PC-9 (cell line): ENCODE measurements at regions not wholly inside any gene's neighbourhood (a gene's known extent, or its start where the extent isn't known, plus 50 kb on each side); places are given as distances from the start of the nearest gene placed in this dataset.

Experiments used
- BruUV-seq: library from RNA; stranded (reverse); fragments of 400-500 nt; replicated peaks from 2 replicates; lab custom pipeline; 2021; lab: Mats Ljungman, UMichigan
- CTCF ChIA-PET: fragments of 300-600 bp; sonication (Branson Sonifier 250); formaldehyde crosslinking; loops from one replicate; lab custom pipeline; 2022; ENCODE audit warnings: antibody characterized with exemption; lab: Charles Lee
- POLR2A ChIA-PET: fragments of 300-600 bp; sonication (Branson Sonifier 250); formaldehyde crosslinking; loops from one replicate; lab custom pipeline; 2022; ENCODE audit warnings: antibody characterized with exemption; ENCODE audit not compliant: unreplicated experiment; lab: Charles Lee
- DNase-seq, 2 experiments: peaks; one replicate each; pipeline versions ENCODE4 v3.0.0 to v3.0.0-alpha.2; 2015 to 2022; ENCODE audit warnings: mixed read lengths in 1 of 2
- H2AFZ ChIP-seq: fragments of 200-600 bp; sonication (generic); 2 replicates; pipeline ENCODE4 v1.8.1; 2017; ENCODE audit warnings: antibody characterized with exemption
- H3F3A ChIP-seq: fragments of 200-600 bp; sonication (generic); 2 replicates; pipeline ENCODE4 v1.8.1; 2017; ENCODE audit warnings: antibody characterized with exemption, mild to moderate bottlenecking, low read depth; ENCODE audit not compliant: insufficient read depth
- H3K27ac ChIP-seq: fragments of 200-600 bp; sonication (generic); 2 replicates; pipeline ENCODE4 v1.6.1; 2016; ENCODE audit warnings: mixed run types
- H3K27me3 ChIP-seq: fragments of 200-600 bp; sonication (generic); 2 replicates; pipeline ENCODE4 v1.6.1; 2016; ENCODE audit warnings: low read depth, mixed run types; ENCODE audit not compliant: insufficient read depth
- H3K36me3 ChIP-seq: fragments of 200-600 bp; sonication (generic); 2 replicates; pipeline ENCODE4 v1.6.1; 2016; ENCODE audit warnings: low read depth, mixed run types
- H3K4me1 ChIP-seq: fragments of 200-600 bp; sonication (generic); replicated peaks from 2 replicates; pipeline ENCODE4 v1.6.1; 2016; ENCODE audit warnings: mixed run types; ENCODE audit not compliant: insufficient read depth
- H3K4me2 ChIP-seq: fragments of 200-600 bp; sonication (generic); 2 replicates; pipeline ENCODE4 v1.6.1; 2017; ENCODE audit warnings: mixed run types
- H3K4me3 ChIP-seq: fragments of 200-600 bp; sonication (generic); 2 replicates; pipeline ENCODE4 v1.6.1; 2016; ENCODE audit warnings: mixed run types
- H3K79me2 ChIP-seq: fragments of 200-600 bp; sonication (generic); 2 replicates; pipeline ENCODE4 v1.6.1; 2017; ENCODE audit warnings: low read depth, mixed run types
- H3K9me2 ChIP-seq: fragments of 200-600 bp; sonication (generic); 2 replicates; pipeline ENCODE4 v1.8.1; 2017; ENCODE audit warnings: mild to moderate bottlenecking; ENCODE audit not compliant: insufficient read depth
- H3K9me3 ChIP-seq: fragments of 200-600 bp; sonication (generic); 2 replicates; pipeline ENCODE4 v1.8.1; 2016; ENCODE audit warnings: low read depth; ENCODE audit not compliant: insufficient read depth
- H4K20me1 ChIP-seq: fragments of 200-600 bp; sonication (generic); 2 replicates; pipeline ENCODE4 v1.8.1; 2017; ENCODE audit not compliant: insufficient read depth
- CTCF ChIP-seq: fragments of 200-600 bp; sonication (generic); conservative IDR thresholded peaks from 2 replicates; pipeline ENCODE4 v1.6.1; 2017; ENCODE audit warnings: mixed run types, antibody characterized with exemption, mild to moderate bottlenecking, moderate library complexity
- EZH2 ChIP-seq: fragments of 200-600 bp; sonication (generic); IDR thresholded peaks from 2 replicates; pipeline ENCODE4 v1.8.0; 2017; ENCODE audit warnings: antibody characterized with exemption, low read depth
- intact Hi-C: fragments of 100-400 bp; cut with micrococcal nuclease; formaldehyde crosslinking; loops from one replicate; pipeline ENCODE4 v1.10.0; 2022; ENCODE audit not compliant: unreplicated experiment

- H3K9me2 ChIP-seq, result no peaks in the 10 kb centered on the region
- no TSS peak for BruUV-seq
- DNase-seq, result no peak
- no peaks in the 10 kb centered on the region for H3K9me3 ChIP-seq
- no peaks in the 10 kb centered on the region for H3K36me3 ChIP-seq
- no peaks in the 10 kb centered on the region for H3K4me1 ChIP-seq
- no peaks in the 10 kb centered on the region for H3F3A ChIP-seq
- TF ChIP-seq EZH2 (no peak), CTCF (peak; percentile 35)
- POLR2A ChIA-PET, result no interaction called here
- no peak overlapping the region for H3K27ac ChIP-seq
- no peaks in the 10 kb centered on the region for H3K79me2 ChIP-seq
- no peaks in the 10 kb centered on the region for H3K27me3 ChIP-seq
- H3K4me2 ChIP-seq, result no peak overlapping the region
- H2AFZ ChIP-seq, result no peak overlapping the region
- CTCF ChIA-PET, result no interaction called here
- H4K20me1 ChIP-seq, result no peaks in the 10 kb centered on the region
- intact Hi-C loops, result no loop called here
- no peak overlapping the region for H3K4me3 ChIP-seq
Observed at GRCh38 chr21:23394458-23394857, 2212.8 kb downstream of the MRPL39 start.

- Histone ChIP-seq H3K4me2 (no peak overlapping the region), H3K9me3 (no peaks in the 10 kb centered on the region), H3K9me2 (no peaks in the 10 kb centered on the region), H3K36me3 (no peaks in the 10 kb centered on the region), H3K27ac (no peak overlapping the region), H3K27me3 (no peaks in the 10 kb centered on the region), H4K20me1 (no peaks in the 10 kb centered on the region), H3K79me2 (no peaks in the 10 kb centered on the region), H2AFZ (no peak overlapping the region), H3K4me3 (no peak overlapping the region), H3K4me1 (no peaks in the 10 kb centered on the region), H3F3A (no peaks in the 10 kb centered on the region)
- BruUV-seq, result no TSS peak
- TF ChIP-seq EZH2 (no peak), CTCF (no peak)
- intact Hi-C loops, result no loop called here
- ChIA-PET CTCF (no interaction called here), POLR2A (no interaction called here)
- DNase-seq, result no peak
Observed at GRCh38 chr21:23384679-23385078, 2222.6 kb downstream of the MRPL39 start.

- no peak for TF ChIP-seq EZH2
- TF ChIP-seq CTCF, result no peak
- no peaks in the 10 kb centered on the region for H3K9me3 ChIP-seq
- POLR2A ChIA-PET, result no interaction called here
- no peak overlapping the region for H3K4me2 ChIP-seq
- no peaks in the 10 kb centered on the region for H3K9me2 ChIP-seq
- no peaks in the 10 kb centered on the region for H3K27me3 ChIP-seq
- intact Hi-C loops, result no loop called here
- no peak overlapping the region for H3K27ac ChIP-seq
- no TSS peak for BruUV-seq
- no peak overlapping the region for H3K4me3 ChIP-seq
- no peak for DNase-seq
- no peaks in the 10 kb centered on the region for H4K20me1 ChIP-seq
- no peak overlapping the region for H2AFZ ChIP-seq
- H3K79me2 ChIP-seq, result no peaks in the 10 kb centered on the region
- no peaks in the 10 kb centered on the region for H3F3A ChIP-seq
- no peaks in the 10 kb centered on the region for H3K4me1 ChIP-seq
- CTCF ChIA-PET, result no interaction called here
- H3K36me3 ChIP-seq, result no peaks in the 10 kb centered on the region
Observed at GRCh38 chr21:23374155-23374554, 2233.1 kb downstream of the MRPL39 start.
